Stomach (tissue), 8 donors: ENCODE measurements at regions not wholly inside any gene's neighbourhood (a gene's known extent, or its start where the extent isn't known, plus 50 kb on each side); places are given as distances from the start of the nearest gene placed in this dataset.

ENCODE experiments used
- DNase-seq, 2 donors: peaks; one replicate each; pipeline versions ENCODE4 v3.0.0 to v3.0.0-alpha.2; 2013 to 2019
- H3K27ac ChIP-seq, 5 donors: fragments of 200-600 bp in 4 of 5; sonication (generic) in 4 of 5; one replicate each; pipeline ENCODE4 v1.5.1; 2013 to 2019; ENCODE audit warnings: mild to moderate bottlenecking in 1 of 5, moderate library complexity in 1 of 5
- H3K27me3 ChIP-seq, 3 donors: fragments of 200-600 bp; sonication (generic); one replicate each; pipeline ENCODE4 v1.5.1; 2017 to 2019; ENCODE audit warnings: mixed run types in 1 of 3
- H3K36me3 ChIP-seq, 4 donors: fragments of 200-600 bp; sonication (generic); 1 replicate in 3 of 4; 2 replicates in 1 of 4; pipeline ENCODE4 v1.5.1; 2016 to 2019
- H3K4me1 ChIP-seq, 4 donors: fragments of 200-600 bp; sonication (generic); one replicate each; pipeline ENCODE4 v1.5.1; 2016 to 2019
- H3K4me3 ChIP-seq, 4 donors: fragments of 200-600 bp; sonication (generic) in 3 of 4; one replicate each; pipeline ENCODE4 v1.5.1; 2016 to 2019; ENCODE audit warnings: mild to moderate bottlenecking in 1 of 4
- H3K9me3 ChIP-seq, 4 donors: fragments of 200-600 bp; sonication (generic); one replicate each; pipeline ENCODE4 v1.5.1; 2016 to 2019
- CTCF ChIP-seq, 7 experiments: fragments of 450-650 bp in 4 of 7; fragments of 200-600 bp in 3 of 7; sonication (generic) in 3 of 7; IDR thresholded peaks; one replicate each; pipeline ENCODE4 v1.5.1; 2016 to 2019; ENCODE audit warnings: antibody characterized with exemption in 7 of 7, control low read depth in 2 of 7, mild to moderate bottlenecking in 1 of 7
- EP300 ChIP-seq: sonication (generic); formaldehyde crosslinking; IDR thresholded peaks from one replicate; pipeline ENCODE4 v1.6.1; 2017; ENCODE audit warnings: antibody characterized with exemption
- POLR2A ChIP-seq, 4 donors: fragments of 450-650 bp; IDR thresholded peaks; one replicate each; pipeline ENCODE4 v1.6.1; 2016; ENCODE audit warnings: antibody characterized with exemption in 4 of 4, control low read depth in 2 of 4, mild to moderate bottlenecking in 1 of 4, moderate library complexity in 1 of 4
- POLR2AphosphoS5 ChIP-seq, 3 donors: sonication (generic); formaldehyde crosslinking; IDR thresholded peaks; one replicate each; pipeline ENCODE4 v1.6.1; 2016; ENCODE audit warnings: antibody characterized with exemption in 3 of 3
- WGBS, 5 donors: extraction: QIAGEN DNeasy Blood & Tissue Kit in 3 of 5; methylation state at CpG; one replicate each; pipeline versions ENCODE4 v1.1.5 to v1.1.7; 2013 to 2018; 5-methylcytosine and 5-hydroxymethylcytosine counted together
- intact Hi-C: fragments of 100-400 bp; cut with DNase I; formaldehyde crosslinking; loops from one replicate; pipeline ENCODE4 v1.15.1; 2023; ENCODE audit warnings: low total_unique reads
- donor health status: healthy with polysubstance abuse.
- donor health status: Bipolar disorder and iron deficiency.
- donor health status: healthy.

- Histone ChIP-seq H3K27me3 (no peaks in the 10 kb centered on the region), H3K4me1 (no peaks in the 10 kb centered on the region), H3K4me3 (no peak overlapping the region), H3K9me3 (peaks cover 0 to 10% (median 4%) of the 10 kb centered on the region in 4 donors), H3K27ac (no peak overlapping the region), H3K36me3 (no peaks in the 10 kb centered on the region)
- TF ChIP-seq EP300 (no peak), POLR2A (IDR thresholded peaks at IDR 0.05) (no peak)
- DNase-seq, result no peak
- intact Hi-C loops, result no loop called here
Measured at GRCh38 chr18:60319129-60319528, 53.4 kb downstream of the MC4R start.

- peaks cover 0 to 4% (median 0%) of the 10 kb centered on the region in 4 donors for H3K9me3 ChIP-seq
- no peaks in the 10 kb centered on the region for H3K36me3 ChIP-seq
- H3K4me1 ChIP-seq, result no peaks in the 10 kb centered on the region
- no peak for DNase-seq
- no peaks in the 10 kb centered on the region for H3K27me3 ChIP-seq
- intact Hi-C loops, result no loop called here
- WGBS, 5 donors, result 51 to 59% (median 53%) methylated on average over 1 of the region's 1 CpG
- TF ChIP-seq POLR2A (IDR thresholded peaks at IDR 0.05) (no peak), EP300 (no peak), CTCF (IDR thresholded peaks at IDR 0.05) (no peak), POLR2AphosphoS5 (IDR thresholded peaks at IDR 0.05) (no peak)
- H3K27ac ChIP-seq, result no peak overlapping the region
- no peak overlapping the region for H3K4me3 ChIP-seq
Measured at GRCh38 chr18:60311676-60312360, 60.8 kb downstream of the MC4R start.

GRCh38 chr18:60295674-60296073 is 76.9 kb downstream of the MC4R start:
- intact Hi-C loops, result no loop called here
- no peak overlapping the region for H3K27ac ChIP-seq

GRCh38 chr18:60292186-60292585 is 80.4 kb downstream of the MC4R start:
- intact Hi-C loops, result no loop called here

More at GRCh38 chr18:60295674-60296073, 76.9 kb downstream of the MC4R start:
- Histone ChIP-seq H3K27me3 (no peaks in the 10 kb centered on the region), H3K4me1 (no peaks in the 10 kb centered on the region), H3K9me3 (no peaks in the 10 kb centered on the region), H3K4me3 (no peak overlapping the region), H3K36me3 (no peaks in the 10 kb centered on the region)
- DNase-seq, result peak in 1 of 2 donors; percentile 43
- 32 to 53% (median 45%) methylated on average over 4 of the region's 4 CpGs for WGBS, 5 donors
- no peak for TF ChIP-seq EP300
- TF ChIP-seq CTCF (IDR thresholded peaks at IDR 0.05), result no peak
- no peak for TF ChIP-seq POLR2A (IDR thresholded peaks at IDR 0.05)
- TF ChIP-seq POLR2AphosphoS5 (IDR thresholded peaks at IDR 0.05), result no peak

More at GRCh38 chr18:60292186-60292585, 80.4 kb downstream of the MC4R start:
- no peaks in the 10 kb centered on the region for H3K4me1 ChIP-seq
- H3K36me3 ChIP-seq, result no peaks in the 10 kb centered on the region
- no peak overlapping the region for H3K27ac ChIP-seq
- DNase-seq, result no peak
- TF ChIP-seq CTCF (IDR thresholded peaks at IDR 0.05) (no peak), EP300 (no peak), POLR2AphosphoS5 (IDR thresholded peaks at IDR 0.05) (no peak), POLR2A (IDR thresholded peaks at IDR 0.05) (no peak)
- no peaks in the 10 kb centered on the region for H3K9me3 ChIP-seq
- H3K27me3 ChIP-seq, result no peaks in the 10 kb centered on the region
- 82 to 90% (median 88%) methylated on average over 4 of the region's 4 CpGs for WGBS, 5 donors
- no peak overlapping the region for H3K4me3 ChIP-seq
